HG02798 (cell line): ENCODE measurements at regions not wholly inside any gene's neighbourhood (a gene's known extent, or its start where the extent isn't known, plus 50 kb on each side); places are given as distances from the start of the nearest gene placed in this dataset.
"Not testable (repeated sequence)": the region's sequence is repeated elsewhere in the genome, so short reads cannot be mapped to it uniquely, and the experiment has no call there.

ENCODE experiments used
- ATAC-seq: cut with Tn5 transposase; IDR thresholded peaks from one replicate; pipeline ENCODE4 v1.9.1; 2021; ENCODE audit warnings: mild to moderate bottlenecking; ENCODE audit not compliant: unreplicated experiment, poor library complexity

DNA sequence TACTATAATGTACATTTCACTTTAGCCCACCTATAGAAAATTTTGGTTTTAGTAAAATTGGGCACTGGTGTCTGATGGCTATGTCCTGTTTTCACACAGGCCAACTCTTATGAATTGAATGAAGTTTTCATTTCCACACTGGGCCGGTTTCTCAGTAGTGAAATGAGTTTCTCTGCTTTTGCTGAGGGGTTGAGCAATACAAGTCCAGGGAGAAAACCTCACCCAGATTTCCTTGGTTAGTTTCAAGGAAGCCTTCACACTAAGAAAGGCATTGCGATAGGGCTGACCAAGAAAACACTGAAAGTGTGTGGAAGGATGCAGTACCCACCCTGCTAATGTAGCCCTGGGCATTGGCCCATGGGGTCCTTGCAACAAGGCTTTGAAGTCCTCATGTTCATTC, 331.5 kb upstream of the CFAP20DC start:
- no peak for ATAC-seq

GRCh38 chr3:59380146-59380545, 330.3 kb upstream of the CFAP20DC start:
- ATAC-seq, result no peak

GRCh38 chr3:59374818-59375211, 325.0 kb upstream of the CFAP20DC start:
- peak; percentile 100 for ATAC-seq

- ATAC-seq, result peak; percentile 19
These were observed 324.4 kb upstream of the CFAP20DC start for GRCh38 chr3:59374091-59374817.

- ATAC-seq, result no peak
These were observed 322.5 kb upstream of the CFAP20DC start for GRCh38 chr3:59372346-59372745.

- ATAC-seq, result no peak
These were observed 319.3 kb upstream of the CFAP20DC start for GRCh38 chr3:59368900-59369675.

DNA sequence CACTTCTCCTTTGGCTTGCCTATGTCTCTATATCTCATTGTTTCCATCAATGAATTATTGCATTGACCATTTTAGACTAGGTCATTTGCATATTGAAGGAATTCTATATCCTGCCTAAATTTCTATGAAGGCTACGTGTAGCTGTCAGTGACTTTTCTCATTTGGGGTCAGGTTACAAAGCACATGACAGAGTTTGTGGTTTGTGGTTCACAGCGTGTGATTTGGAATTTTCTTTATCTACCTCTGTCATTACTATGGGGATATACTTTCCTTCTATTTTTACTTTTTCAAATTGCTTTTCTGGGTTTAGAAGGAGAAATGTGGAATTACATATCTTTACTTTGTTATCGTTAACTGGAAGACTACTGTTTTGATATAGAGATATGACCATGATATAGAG, 317.3 kb upstream of the CFAP20DC start:
- no peak for ATAC-seq

DNA sequence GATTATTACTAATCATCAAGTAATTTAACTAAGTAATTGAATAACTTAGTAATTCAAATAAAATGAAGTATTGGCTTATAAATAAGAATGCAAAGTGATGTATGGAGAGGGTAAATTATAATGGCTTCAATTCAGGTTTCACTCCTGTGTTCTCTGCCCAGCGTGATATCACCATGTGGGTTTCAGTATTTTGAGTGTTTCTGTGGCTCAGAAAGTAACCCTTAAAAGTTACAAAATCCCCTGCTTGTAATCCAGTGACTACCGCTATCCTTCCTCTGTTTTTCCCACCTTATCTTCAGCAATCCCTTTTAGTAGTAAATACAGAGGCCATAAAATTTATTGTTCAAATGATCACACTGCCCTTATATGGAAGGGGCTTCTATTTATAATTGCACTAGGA, 316.4 kb upstream of the CFAP20DC start:
- no peak for ATAC-seq

- ATAC-seq, result no peak
These were observed 314.7 kb upstream of the CFAP20DC start for GRCh38 chr3:59364496-59364895.

- not testable (repeated sequence) for ATAC-seq
These were observed 310.5 kb upstream of the CFAP20DC start for GRCh38 chr3:59360312-59360711.

DNA sequence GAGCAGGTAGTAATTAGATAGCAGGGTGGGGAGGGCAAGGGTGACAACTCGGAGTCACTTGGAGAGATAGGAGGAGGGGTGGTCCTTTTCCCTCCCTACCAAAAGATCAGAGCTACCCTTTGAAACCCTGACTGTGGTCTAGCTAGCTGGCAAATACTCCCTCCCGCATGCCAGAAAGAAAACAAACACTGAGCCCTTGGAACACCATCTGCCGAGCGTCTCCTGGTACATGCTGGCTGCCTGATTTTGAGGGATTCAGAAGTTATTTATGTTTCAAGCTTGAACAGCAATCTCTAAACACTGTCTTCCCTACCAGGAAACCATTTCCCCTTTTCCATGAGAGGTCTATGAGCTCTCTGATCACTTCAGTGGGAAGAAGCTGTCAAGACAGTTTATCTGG, 291.6 kb upstream of the CFAP20DC start:
- no peak for ATAC-seq

GRCh38 chr3:59339818-59340217, 290.0 kb upstream of the CFAP20DC start:
- ATAC-seq, result no peak

- no peak for ATAC-seq
These were observed 289.1 kb upstream of the CFAP20DC start for GRCh38 chr3:59338934-59339333.

- ATAC-seq, result no peak
These were observed 285.5 kb upstream of the CFAP20DC start for GRCh38 chr3:59335338-59335737.

DNA sequence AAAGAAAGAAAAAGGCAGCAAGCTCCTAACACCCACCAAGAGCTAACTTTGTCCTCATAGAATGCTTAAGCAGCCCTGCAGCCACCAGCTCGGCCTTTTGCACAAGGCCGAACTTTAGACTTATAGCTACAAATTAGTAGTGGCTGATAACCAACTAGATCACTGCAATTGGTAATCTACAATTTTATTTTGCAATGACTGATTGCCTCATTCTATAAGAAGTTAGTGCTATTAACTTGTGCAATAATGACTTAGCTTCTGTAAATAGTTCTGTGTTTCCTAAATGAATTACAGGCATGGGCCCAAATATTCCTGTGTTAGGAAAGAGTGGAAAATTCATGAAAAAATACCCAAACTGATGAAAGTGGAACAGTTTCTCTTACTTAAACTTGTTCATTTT, 284.8 kb upstream of the CFAP20DC start:
- no peak for ATAC-seq

DNA sequence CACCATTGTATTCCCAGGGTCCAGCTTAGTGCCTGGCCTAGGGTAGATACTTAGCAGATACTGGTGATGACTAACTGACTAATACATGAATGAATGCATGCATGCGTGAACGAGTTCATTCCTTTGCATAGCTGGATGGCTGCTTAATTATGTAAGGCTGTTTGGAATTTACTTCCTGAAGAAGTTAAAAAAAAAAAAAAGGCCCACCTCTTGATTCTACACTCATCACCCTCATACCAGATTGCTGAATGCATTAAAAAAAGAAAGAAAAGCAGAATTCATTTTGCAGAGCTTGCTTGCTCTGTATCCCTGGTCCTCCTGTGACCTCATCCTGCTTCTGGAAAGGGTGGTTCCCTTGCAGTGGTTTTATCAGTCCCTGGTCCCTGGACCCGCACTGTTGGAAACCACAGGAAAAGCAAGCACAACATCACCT, 277.6 kb upstream of the CFAP20DC start:
- ATAC-seq, result no peak

DNA sequence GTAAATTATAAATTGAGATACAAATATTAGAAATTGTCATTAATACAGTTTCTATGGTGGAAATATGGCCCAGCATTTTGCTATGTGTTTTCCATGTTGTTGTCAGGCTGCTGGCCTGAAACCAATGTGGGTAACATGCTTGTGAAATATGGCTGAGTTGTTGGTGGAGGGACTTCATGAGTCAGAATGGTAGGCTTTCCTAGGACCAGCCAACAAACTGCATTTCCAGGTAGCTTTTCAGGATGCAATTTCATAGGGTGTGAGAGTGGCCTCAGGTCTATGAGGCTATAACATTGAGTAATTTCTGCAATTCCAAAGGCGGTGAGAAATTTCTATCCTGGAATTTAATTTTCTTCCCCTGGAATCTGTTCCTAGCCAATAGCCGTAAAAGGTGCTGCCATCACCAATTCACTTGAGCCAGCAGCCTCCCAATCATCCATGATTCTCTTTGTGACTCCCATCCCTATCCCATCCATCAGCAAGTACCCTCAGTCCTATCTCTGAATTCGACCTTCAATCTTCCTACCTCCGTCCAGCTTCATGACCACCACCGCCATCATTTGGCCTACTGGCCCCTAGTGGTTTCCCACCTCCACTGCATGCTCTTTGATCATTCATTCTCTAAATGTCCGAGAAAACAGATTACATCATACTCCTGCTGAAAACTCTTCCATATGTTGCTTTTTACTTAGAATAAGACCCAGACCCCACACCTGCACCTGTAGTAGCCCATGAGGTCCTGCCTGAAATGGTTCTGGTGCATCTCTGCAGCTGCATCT, 276.6 kb upstream of the CFAP20DC start:
- ATAC-seq, result no peak

GRCh38 chr3:59321881-59322540, 272.2 kb upstream of the CFAP20DC start:
- no peak for ATAC-seq

- no peak for ATAC-seq
These were observed 270.3 kb upstream of the CFAP20DC start for GRCh38 chr3:59320080-59320479.

GRCh38 chr3:59319442-59319841, 269.6 kb upstream of the CFAP20DC start:
- ATAC-seq, result no peak
